H1 (cell line): ENCODE measurements at regions not wholly inside any gene's neighbourhood (a gene's known extent, or its start where the extent isn't known, plus 50 kb on each side); places are given as distances from the start of the nearest gene placed in this dataset.
A peak's percentile ranks its signal among the peaks of the same experiment; 100 is the strongest.

Experiments used
- CTCF ChIA-PET: fragments of 300-600 bp; sonication (Branson Sonifier 250); formaldehyde crosslinking; loops from one replicate; lab custom pipeline; 2021; ENCODE audit not compliant: partially characterized antibody; lab: Charles Lee
- POLR2A ChIA-PET: fragments of 300-600 bp; sonication (Branson Sonifier 250); formaldehyde crosslinking; loops from one replicate; lab custom pipeline; 2021; ENCODE audit warnings: inconsistent platforms; ENCODE audit not compliant: partially characterized antibody; lab: Charles Lee
- DNase-seq, 2 experiments: peaks; one replicate each; pipeline versions ENCODE4 v3.0.0 to v3.0.0-alpha.2; 2010 to 2022; ENCODE audit warnings: low spot score in 2 of 2, low read depth in 1 of 2, mixed read lengths in 1 of 2
- FAIRE-seq: peaks from 2 replicates; lab custom pipeline; 2011; peaks lifted over from hg19 to GRCh38; lab: Jason Lieb, UNC
- H2AFZ ChIP-seq: 2 replicates; pipeline ENCODE4 v1.8.1; 2012; ENCODE audit warnings: low read length, inconsistent platforms
- H2AK5ac ChIP-seq: 2 replicates; pipeline ENCODE4 v1.6.1; 2013; ENCODE audit warnings: low read depth, low read length
- H2BK120ac ChIP-seq: replicated peaks from 2 replicates; pipeline ENCODE3; 2013; ENCODE audit warnings: low read depth, low read length, inconsistent platforms
- H2BK12ac ChIP-seq: 2 replicates; pipeline ENCODE4 v1.6.1; 2013; ENCODE audit warnings: low read depth, low read length
- H2BK15ac ChIP-seq: 2 replicates; pipeline ENCODE4 v1.6.1; 2013; ENCODE audit warnings: low read length
- H2BK20ac ChIP-seq: 2 replicates; pipeline ENCODE4 v1.6.1; 2013; ENCODE audit warnings: low read length
- H2BK5ac ChIP-seq: 2 replicates; pipeline ENCODE4 v1.6.1; 2013; ENCODE audit warnings: low read depth, low read length
- H3K14ac ChIP-seq: 2 replicates; pipeline ENCODE4 v1.6.1; 2013; ENCODE audit warnings: inconsistent platforms; ENCODE audit not compliant: insufficient read length
- H3K18ac ChIP-seq: 2 replicates; pipeline ENCODE4 v1.6.1; 2013; ENCODE audit warnings: low read length; ENCODE audit errors: extremely low read depth
- H3K23ac ChIP-seq: 2 replicates; pipeline ENCODE4 v1.6.1; 2013; ENCODE audit warnings: inconsistent platforms; ENCODE audit not compliant: insufficient read length
- H3K23me2 ChIP-seq: 2 replicates; pipeline ENCODE4 v1.6.1; 2013; ENCODE audit warnings: low read depth, low read length
- H3K27ac ChIP-seq: 2 replicates; pipeline ENCODE4 v1.6.1; 2011; ENCODE audit warnings: low read depth, low read length, inconsistent platforms
- H3K27me3 ChIP-seq, 4 experiments: replicated peaks in 1 of 4; 1 replicate in 1 of 4; 2 replicates in 3 of 4; pipeline versions ENCODE4 v1.6.1 to v1.8.1; 2011 to 2013; ENCODE audit warnings: low read length in 3 of 4, mild to moderate bottlenecking in 3 of 4, inconsistent platforms in 2 of 4, mixed read lengths in 2 of 4, moderate library complexity in 1 of 4; ENCODE audit not compliant: control insufficient read depth in 3 of 4, insufficient read depth in 3 of 4; ENCODE audit errors: extremely low read depth in 1 of 4
- H3K36me3 ChIP-seq, 4 experiments: 2 replicates each; pipeline versions ENCODE4 v1.6.1 to v1.8.1; 2011 to 2013; ENCODE audit warnings: mild to moderate bottlenecking in 4 of 4, low read length in 3 of 4, moderate library complexity in 2 of 4, control low read depth in 1 of 4, inconsistent platforms in 1 of 4; ENCODE audit not compliant: insufficient read depth in 4 of 4, control insufficient read depth in 2 of 4
- H3K4ac ChIP-seq: replicated peaks from 2 replicates; pipeline ENCODE3; 2013; ENCODE audit warnings: low read length, low read depth, mixed read lengths, inconsistent platforms; ENCODE audit not compliant: insufficient read length
- H3K4me1 ChIP-seq, 4 experiments: replicated peaks in 1 of 4; 1 replicate in 1 of 4; 2 replicates in 3 of 4; pipeline versions ENCODE4 v1.6.1 to v1.8.1; 2011 to 2013; ENCODE audit warnings: low read length in 3 of 4, inconsistent platforms in 2 of 4, mixed read lengths in 1 of 4; ENCODE audit not compliant: insufficient read depth in 4 of 4, control insufficient read depth in 3 of 4
- H3K4me2 ChIP-seq, 2 experiments: 2 replicates each; pipeline versions ENCODE4 v1.6.1 to v1.8.1; 2011 to 2013; ENCODE audit warnings: low read depth in 2 of 2, low read length in 2 of 2, control low read depth in 1 of 2, inconsistent platforms in 1 of 2, mild to moderate bottlenecking in 1 of 2; ENCODE audit not compliant: insufficient read depth in 1 of 2
- H3K4me3 ChIP-seq, 4 experiments: fragments of 200-600, 300-600 bp in 1 of 4; sonication (generic), shearing (Covaris generic), sonication (Bioruptor Twin) in 1 of 4; 2 replicates each; pipeline versions ENCODE4 v1.5.1 to v1.8.1; 2011 to 2016; ENCODE audit warnings: low read length in 4 of 4, low read depth in 3 of 4, control low read depth in 2 of 4, inconsistent platforms in 2 of 4, mild to moderate bottlenecking in 2 of 4, mixed read lengths in 1 of 4, moderate library complexity in 1 of 4; ENCODE audit not compliant: insufficient read depth in 2 of 4; ENCODE audit errors: extremely low read depth in 1 of 4
- H3K56ac ChIP-seq: replicated peaks from 2 replicates; pipeline ENCODE3; 2013; ENCODE audit warnings: low read depth, mild to moderate bottlenecking, mixed read lengths, low read length, inconsistent platforms; ENCODE audit not compliant: insufficient read length
- H3K79me1 ChIP-seq: 2 replicates; pipeline ENCODE4 v1.6.1; 2013; ENCODE audit warnings: low read depth, low read length, control low read depth
- H3K79me2 ChIP-seq, 2 experiments: 2 replicates each; pipeline versions ENCODE4 v1.6.1 to v1.8.1; 2012 to 2013; ENCODE audit warnings: low read length in 2 of 2, mild to moderate bottlenecking in 2 of 2, inconsistent platforms in 1 of 2; ENCODE audit not compliant: insufficient read depth in 2 of 2, control insufficient read depth in 1 of 2
- H3K9ac ChIP-seq, 4 experiments: replicated peaks in 1 of 4; 1 replicate in 1 of 4; 2 replicates in 3 of 4; pipeline versions ENCODE4 v1.6.1 to v1.8.1; 2011 to 2013; ENCODE audit warnings: low read depth in 3 of 4, low read length in 3 of 4, control low read depth in 2 of 4, mild to moderate bottlenecking in 2 of 4, moderate library complexity in 2 of 4, inconsistent platforms in 1 of 4; ENCODE audit errors: extremely low read depth in 1 of 4
- H3K9me3 ChIP-seq, 2 experiments: 2 replicates each; pipeline versions ENCODE4 v1.6.1 to v1.8.1; 2012 to 2013; ENCODE audit warnings: mild to moderate bottlenecking in 2 of 2, moderate library complexity in 2 of 2, control low read depth in 1 of 2, inconsistent platforms in 1 of 2, low read depth in 1 of 2, low read length in 1 of 2, mixed read lengths in 1 of 2; ENCODE audit not compliant: insufficient read depth in 2 of 2
- H4K20me1 ChIP-seq, 2 experiments: replicated peaks in 1 of 2; 2 replicates each; pipeline versions ENCODE3 to v1.8.1; 2011 to 2013; ENCODE audit warnings: inconsistent platforms in 2 of 2, low read length in 2 of 2, mild to moderate bottlenecking in 1 of 2; ENCODE audit not compliant: insufficient read depth in 2 of 2, control insufficient read depth in 1 of 2
- H4K5ac ChIP-seq: 2 replicates; pipeline ENCODE4 v1.6.1; 2013; ENCODE audit warnings: low read length, low read depth, mixed read lengths, inconsistent platforms; ENCODE audit not compliant: insufficient read length
- H4K8ac ChIP-seq: 2 replicates; pipeline ENCODE4 v1.8.0; 2013; ENCODE audit warnings: mild to moderate bottlenecking, moderate library complexity, low read length, inconsistent platforms; ENCODE audit not compliant: insufficient read depth; ENCODE audit errors: extremely low read depth
- H4K91ac ChIP-seq: replicated peaks from 2 replicates; pipeline ENCODE3; 2013; ENCODE audit warnings: low read length, mixed read lengths, inconsistent platforms; ENCODE audit not compliant: insufficient read length
- RAD21 ChIP-seq, 2 experiments: IDR thresholded peaks in 1 of 2; conservative IDR thresholded peaks in 1 of 2; 2 replicates each; pipeline ENCODE4 v1.6.1; 2011; ENCODE audit warnings: low read depth in 2 of 2, low read length in 2 of 2, improper control_type of control experiment in 1 of 2, inconsistent platforms in 1 of 2, mild to moderate bottlenecking in 1 of 2, moderate library complexity in 1 of 2
- SIRT6 ChIP-seq: IDR thresholded peaks from one replicate; pipeline ENCODE4 v1.7.1; 2012; ENCODE audit warnings: low read length, inconsistent platforms
- WGBS, 2 experiments: shearing (Covaris generic) in 1 of 2; methylation state at CpG; one replicate each; pipeline versions ENCODE4 v1.1.6 to v1.1.7; 2013 to 2015; ENCODE audit warnings: low lambda C conversion rate in 2 of 2, mixed read lengths in 2 of 2, inconsistent platforms in 1 of 2, low coverage in 1 of 2, missing lambda C conversion rate in 1 of 2; ENCODE audit not compliant: insufficient replicate concordance in 2 of 2, insufficient coverage in 1 of 2, insufficient read length in 1 of 2; ENCODE audit errors: extremely low coverage in 1 of 2, missing lambda C conversion rate in 1 of 2; 5-methylcytosine and 5-hydroxymethylcytosine counted together
- TF ChIP-seq, protein P1 (sequence below), 3 experiments: IDR thresholded peaks; 1 replicate in 2 of 3; 2 replicates in 1 of 3; pipeline versions ENCODE4 v1.5.1 to v1.6.1; 2011; ENCODE audit warnings: low read length in 3 of 3, mild to moderate bottlenecking in 3 of 3, inconsistent platforms in 2 of 3, low read depth in 1 of 3, moderate library complexity in 1 of 3; ENCODE audit not compliant: insufficient read depth in 1 of 3; ENCODE audit errors: control extremely low read depth in 1 of 3

DNA sequence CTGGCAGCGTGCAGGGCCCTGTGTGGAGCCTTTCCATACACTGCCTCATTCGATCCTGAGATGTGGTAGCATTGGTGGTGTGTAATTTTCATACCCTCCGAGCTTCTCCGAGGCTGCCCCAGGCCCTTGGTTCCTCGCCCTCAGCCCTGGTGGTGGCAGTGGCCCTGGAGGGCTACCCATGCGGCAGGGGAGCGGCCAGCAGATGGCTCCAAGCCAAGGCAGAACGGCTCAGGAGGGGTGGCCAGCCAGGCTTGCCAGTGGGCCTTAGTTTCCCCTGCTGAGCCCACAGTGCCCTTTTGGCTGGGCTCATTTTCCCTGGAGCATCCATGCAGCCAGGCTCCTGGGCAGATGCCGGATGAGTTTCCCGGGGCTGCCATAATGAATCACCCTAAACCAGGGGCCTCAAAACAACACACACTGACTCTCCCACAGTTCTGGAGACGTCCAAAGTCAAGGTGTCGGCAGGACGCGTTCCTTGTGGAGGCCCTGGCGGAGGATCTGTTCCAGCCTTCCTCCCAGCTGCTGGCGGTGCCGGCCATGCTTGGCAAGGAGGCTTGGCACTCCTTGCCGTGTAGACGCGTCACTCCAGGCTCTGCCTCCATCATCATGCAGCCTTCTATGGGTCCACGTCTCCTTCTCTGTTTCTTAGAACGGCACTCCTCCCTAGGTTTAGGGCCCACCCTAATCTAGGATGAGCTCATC is 158.8 kb upstream of the GSE1 start:
- Histone ChIP-seq H3K4me2 (no peak overlapping the region), H3K23ac (no peak overlapping the region), H3K4me3 (no peak overlapping the region), H3K36me3 (no peaks in the 10 kb centered on the region), H3K4me1 (peaks cover 0 to 13% (median 7%) of the 10 kb centered on the region in 4 experiments; a peak in 5 of 7 replicates), H2BK5ac (no peak overlapping the region), H2BK120ac (no peak overlapping the region), H4K20me1 (peaks cover 1 to 10% of the 10 kb centered on the region in 2 experiments), H2BK12ac (no peak overlapping the region), H3K23me2 (peaks cover 3% of the 10 kb centered on the region; the same call in 1 of the 2 replicates), H3K18ac (no peak overlapping the region; the same call in 1 of the 2 replicates), H4K91ac (no peak overlapping the region), H3K27me3 (peaks cover 0 to 4% (median 3%) of the 10 kb centered on the region in 4 experiments; a peak in 5 of 7 replicates), H4K5ac (no peak overlapping the region), H3K9ac (no peak overlapping the region), H3K79me1 (no peaks in the 10 kb centered on the region), H3K14ac (no peak overlapping the region), H3K9me3 (no peaks in the 10 kb centered on the region), H3K56ac (no peak overlapping the region), H4K8ac (no peak overlapping the region), H2AK5ac (0 out of 2 replicates have a peak overlapping the region, but pooled peaks have one; percentile 86), H2BK20ac (no peak overlapping the region), H3K4ac (no peak overlapping the region), H2BK15ac (no peak overlapping the region), H3K79me2 (no peaks in the 10 kb centered on the region), H3K27ac (no peak overlapping the region), H2AFZ (no peak overlapping the region)
- 88% methylated on average over 22 of the region's 22 CpGs; no CpG with 5 or more reads in 1 of the 2 experiments for WGBS, 2 experiments
- DNase-seq: no peak
- ChIA-PET POLR2A (interaction anchor here (1.0 kb wide), 1 partner anchor 70 kb away, joined by 3 read pairs; no protein-coding TSS in a partner anchor), CTCF (interaction anchor here (0.6 to 11.2 kb wide), 25 partner anchors 7 to 162 kb away, joined by 3 to 172 read pairs (median 5); no protein-coding TSS in a partner anchor)
- TF ChIP-seq SIRT6 (no peak), RAD21 (IDR thresholded peaks at IDR 0.05 in 1 of 2, conservative IDR thresholded peaks at IDR 0.05 in 1 of 2; ENCODE audit: low read depth in 2 of 2, low read length in 2 of 2) (peak; percentile 27 to 45; a peak in 3 of 4 replicates)
- TF ChIP-seq, protein P1, sequence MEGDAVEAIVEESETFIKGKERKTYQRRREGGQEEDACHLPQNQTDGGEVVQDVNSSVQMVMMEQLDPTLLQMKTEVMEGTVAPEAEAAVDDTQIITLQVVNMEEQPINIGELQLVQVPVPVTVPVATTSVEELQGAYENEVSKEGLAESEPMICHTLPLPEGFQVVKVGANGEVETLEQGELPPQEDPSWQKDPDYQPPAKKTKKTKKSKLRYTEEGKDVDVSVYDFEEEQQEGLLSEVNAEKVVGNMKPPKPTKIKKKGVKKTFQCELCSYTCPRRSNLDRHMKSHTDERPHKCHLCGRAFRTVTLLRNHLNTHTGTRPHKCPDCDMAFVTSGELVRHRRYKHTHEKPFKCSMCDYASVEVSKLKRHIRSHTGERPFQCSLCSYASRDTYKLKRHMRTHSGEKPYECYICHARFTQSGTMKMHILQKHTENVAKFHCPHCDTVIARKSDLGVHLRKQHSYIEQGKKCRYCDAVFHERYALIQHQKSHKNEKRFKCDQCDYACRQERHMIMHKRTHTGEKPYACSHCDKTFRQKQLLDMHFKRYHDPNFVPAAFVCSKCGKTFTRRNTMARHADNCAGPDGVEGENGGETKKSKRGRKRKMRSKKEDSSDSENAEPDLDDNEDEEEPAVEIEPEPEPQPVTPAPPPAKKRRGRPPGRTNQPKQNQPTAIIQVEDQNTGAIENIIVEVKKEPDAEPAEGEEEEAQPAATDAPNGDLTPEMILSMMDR (IDR thresholded peaks at IDR 0.05; ENCODE audit: control extremely low read depth in 1 of 3, insufficient read depth in 1 of 3, low read depth in 1 of 3, low read length in 3 of 3): peak; percentile 26 to 44 (median 33)
- no peak for FAIRE-seq
